H1 (cell line): ENCODE measurements at regions not wholly inside any gene's neighbourhood (a gene's known extent, or its start where the extent isn't known, plus 50 kb on each side); places are given as distances from the start of the nearest gene placed in this dataset.
"Not testable (repeated sequence)": the region's sequence is repeated elsewhere in the genome, so short reads cannot be mapped to it uniquely, and the experiment has no call there.

Source experiments
- CTCF ChIA-PET: fragments of 300-600 bp; sonication (Branson Sonifier 250); formaldehyde crosslinking; loops from one replicate; lab custom pipeline; 2021; ENCODE audit not compliant: partially characterized antibody; lab: Charles Lee
- POLR2A ChIA-PET: fragments of 300-600 bp; sonication (Branson Sonifier 250); formaldehyde crosslinking; loops from one replicate; lab custom pipeline; 2021; ENCODE audit warnings: inconsistent platforms; ENCODE audit not compliant: partially characterized antibody; lab: Charles Lee
- DNase-seq, 2 experiments: peaks; one replicate each; pipeline versions ENCODE4 v3.0.0 to v3.0.0-alpha.2; 2010 to 2022; ENCODE audit warnings: low spot score in 2 of 2, low read depth in 1 of 2, mixed read lengths in 1 of 2
- FAIRE-seq: peaks from 2 replicates; lab custom pipeline; 2011; peaks lifted over from hg19 to GRCh38; lab: Jason Lieb, UNC
- H2AFZ ChIP-seq: 2 replicates; pipeline ENCODE4 v1.8.1; 2012; ENCODE audit warnings: low read length, inconsistent platforms
- H2AK5ac ChIP-seq: 2 replicates; pipeline ENCODE4 v1.6.1; 2013; ENCODE audit warnings: low read depth, low read length
- H2BK120ac ChIP-seq: replicated peaks from 2 replicates; pipeline ENCODE3; 2013; ENCODE audit warnings: low read depth, low read length, inconsistent platforms
- H2BK12ac ChIP-seq: 2 replicates; pipeline ENCODE4 v1.6.1; 2013; ENCODE audit warnings: low read depth, low read length
- H2BK15ac ChIP-seq: 2 replicates; pipeline ENCODE4 v1.6.1; 2013; ENCODE audit warnings: low read length
- H2BK20ac ChIP-seq: 2 replicates; pipeline ENCODE4 v1.6.1; 2013; ENCODE audit warnings: low read length
- H2BK5ac ChIP-seq: 2 replicates; pipeline ENCODE4 v1.6.1; 2013; ENCODE audit warnings: low read depth, low read length
- H3K14ac ChIP-seq: 2 replicates; pipeline ENCODE4 v1.6.1; 2013; ENCODE audit warnings: inconsistent platforms; ENCODE audit not compliant: insufficient read length
- H3K18ac ChIP-seq: 2 replicates; pipeline ENCODE4 v1.6.1; 2013; ENCODE audit warnings: low read length; ENCODE audit errors: extremely low read depth
- H3K23ac ChIP-seq: 2 replicates; pipeline ENCODE4 v1.6.1; 2013; ENCODE audit warnings: inconsistent platforms; ENCODE audit not compliant: insufficient read length
- H3K23me2 ChIP-seq: 2 replicates; pipeline ENCODE4 v1.6.1; 2013; ENCODE audit warnings: low read depth, low read length
- H3K27ac ChIP-seq: 2 replicates; pipeline ENCODE4 v1.6.1; 2011; ENCODE audit warnings: low read depth, low read length, inconsistent platforms
- H3K27me3 ChIP-seq, 4 experiments: replicated peaks in 1 of 4; 1 replicate in 1 of 4; 2 replicates in 3 of 4; pipeline versions ENCODE4 v1.6.1 to v1.8.1; 2011 to 2013; ENCODE audit warnings: low read length in 3 of 4, mild to moderate bottlenecking in 3 of 4, inconsistent platforms in 2 of 4, mixed read lengths in 2 of 4, moderate library complexity in 1 of 4; ENCODE audit not compliant: control insufficient read depth in 3 of 4, insufficient read depth in 3 of 4; ENCODE audit errors: extremely low read depth in 1 of 4
- H3K36me3 ChIP-seq, 4 experiments: 2 replicates each; pipeline versions ENCODE4 v1.6.1 to v1.8.1; 2011 to 2013; ENCODE audit warnings: mild to moderate bottlenecking in 4 of 4, low read length in 3 of 4, moderate library complexity in 2 of 4, control low read depth in 1 of 4, inconsistent platforms in 1 of 4; ENCODE audit not compliant: insufficient read depth in 4 of 4, control insufficient read depth in 2 of 4
- H3K4ac ChIP-seq: replicated peaks from 2 replicates; pipeline ENCODE3; 2013; ENCODE audit warnings: low read length, low read depth, mixed read lengths, inconsistent platforms; ENCODE audit not compliant: insufficient read length
- H3K4me1 ChIP-seq, 4 experiments: replicated peaks in 1 of 4; 1 replicate in 1 of 4; 2 replicates in 3 of 4; pipeline versions ENCODE4 v1.6.1 to v1.8.1; 2011 to 2013; ENCODE audit warnings: low read length in 3 of 4, inconsistent platforms in 2 of 4, mixed read lengths in 1 of 4; ENCODE audit not compliant: insufficient read depth in 4 of 4, control insufficient read depth in 3 of 4
- H3K4me2 ChIP-seq, 2 experiments: 2 replicates each; pipeline versions ENCODE4 v1.6.1 to v1.8.1; 2011 to 2013; ENCODE audit warnings: low read depth in 2 of 2, low read length in 2 of 2, control low read depth in 1 of 2, inconsistent platforms in 1 of 2, mild to moderate bottlenecking in 1 of 2; ENCODE audit not compliant: insufficient read depth in 1 of 2
- H3K4me3 ChIP-seq, 4 experiments: fragments of 200-600, 300-600 bp in 1 of 4; sonication (generic), shearing (Covaris generic), sonication (Bioruptor Twin) in 1 of 4; 2 replicates each; pipeline versions ENCODE4 v1.5.1 to v1.8.1; 2011 to 2016; ENCODE audit warnings: low read length in 4 of 4, low read depth in 3 of 4, control low read depth in 2 of 4, inconsistent platforms in 2 of 4, mild to moderate bottlenecking in 2 of 4, mixed read lengths in 1 of 4, moderate library complexity in 1 of 4; ENCODE audit not compliant: insufficient read depth in 2 of 4; ENCODE audit errors: extremely low read depth in 1 of 4
- H3K56ac ChIP-seq: replicated peaks from 2 replicates; pipeline ENCODE3; 2013; ENCODE audit warnings: low read depth, mild to moderate bottlenecking, mixed read lengths, low read length, inconsistent platforms; ENCODE audit not compliant: insufficient read length
- H3K79me1 ChIP-seq: 2 replicates; pipeline ENCODE4 v1.6.1; 2013; ENCODE audit warnings: low read depth, low read length, control low read depth
- H3K79me2 ChIP-seq, 2 experiments: 2 replicates each; pipeline versions ENCODE4 v1.6.1 to v1.8.1; 2012 to 2013; ENCODE audit warnings: low read length in 2 of 2, mild to moderate bottlenecking in 2 of 2, inconsistent platforms in 1 of 2; ENCODE audit not compliant: insufficient read depth in 2 of 2, control insufficient read depth in 1 of 2
- H3K9ac ChIP-seq, 4 experiments: replicated peaks in 1 of 4; 1 replicate in 1 of 4; 2 replicates in 3 of 4; pipeline versions ENCODE4 v1.6.1 to v1.8.1; 2011 to 2013; ENCODE audit warnings: low read depth in 3 of 4, low read length in 3 of 4, control low read depth in 2 of 4, mild to moderate bottlenecking in 2 of 4, moderate library complexity in 2 of 4, inconsistent platforms in 1 of 4; ENCODE audit errors: extremely low read depth in 1 of 4
- H3K9me3 ChIP-seq, 2 experiments: 2 replicates each; pipeline versions ENCODE4 v1.6.1 to v1.8.1; 2012 to 2013; ENCODE audit warnings: mild to moderate bottlenecking in 2 of 2, moderate library complexity in 2 of 2, control low read depth in 1 of 2, inconsistent platforms in 1 of 2, low read depth in 1 of 2, low read length in 1 of 2, mixed read lengths in 1 of 2; ENCODE audit not compliant: insufficient read depth in 2 of 2
- H4K20me1 ChIP-seq, 2 experiments: replicated peaks in 1 of 2; 2 replicates each; pipeline versions ENCODE3 to v1.8.1; 2011 to 2013; ENCODE audit warnings: inconsistent platforms in 2 of 2, low read length in 2 of 2, mild to moderate bottlenecking in 1 of 2; ENCODE audit not compliant: insufficient read depth in 2 of 2, control insufficient read depth in 1 of 2
- H4K5ac ChIP-seq: 2 replicates; pipeline ENCODE4 v1.6.1; 2013; ENCODE audit warnings: low read length, low read depth, mixed read lengths, inconsistent platforms; ENCODE audit not compliant: insufficient read length
- H4K8ac ChIP-seq: 2 replicates; pipeline ENCODE4 v1.8.0; 2013; ENCODE audit warnings: mild to moderate bottlenecking, moderate library complexity, low read length, inconsistent platforms; ENCODE audit not compliant: insufficient read depth; ENCODE audit errors: extremely low read depth
- H4K91ac ChIP-seq: replicated peaks from 2 replicates; pipeline ENCODE3; 2013; ENCODE audit warnings: low read length, mixed read lengths, inconsistent platforms; ENCODE audit not compliant: insufficient read length
- WGBS, 2 experiments: shearing (Covaris generic) in 1 of 2; methylation state at CpG; one replicate each; pipeline versions ENCODE4 v1.1.6 to v1.1.7; 2013 to 2015; ENCODE audit warnings: low lambda C conversion rate in 2 of 2, mixed read lengths in 2 of 2, inconsistent platforms in 1 of 2, low coverage in 1 of 2, missing lambda C conversion rate in 1 of 2; ENCODE audit not compliant: insufficient replicate concordance in 2 of 2, insufficient coverage in 1 of 2, insufficient read length in 1 of 2; ENCODE audit errors: extremely low coverage in 1 of 2, missing lambda C conversion rate in 1 of 2; 5-methylcytosine and 5-hydroxymethylcytosine counted together

GRCh38 chr16:46384285-46385061, 236.7 kb downstream of the SHCBP1 start:
- H3K14ac ChIP-seq, H4K20me1 ChIP-seq, H2BK5ac ChIP-seq, H3K23me2 ChIP-seq, H4K5ac ChIP-seq, H2BK20ac ChIP-seq, H3K27ac ChIP-seq, POLR2A ChIA-PET, H4K8ac ChIP-seq, H3K79me2 ChIP-seq, H3K4me1 ChIP-seq, H3K4ac ChIP-seq, H2BK120ac ChIP-seq, H4K91ac ChIP-seq, H2BK12ac ChIP-seq, CTCF ChIA-PET, H3K4me3 ChIP-seq, H3K56ac ChIP-seq, H3K4me2 ChIP-seq, FAIRE-seq, H2AFZ ChIP-seq, H2AK5ac ChIP-seq, H3K18ac ChIP-seq, H3K9ac ChIP-seq, H3K23ac ChIP-seq, H3K79me1 ChIP-seq, H3K36me3 ChIP-seq, H2BK15ac ChIP-seq, H3K27me3 ChIP-seq: not testable (repeated sequence)
- DNase-seq, result peak in 1 of 2 experiments; percentile 48
- 84% methylated on average over 37 of the region's 37 CpGs; no CpG with 5 or more reads in 1 of the 2 experiments for WGBS, 2 experiments
- H3K9me3 ChIP-seq, result peaks cover 10 to 34% of the 10 kb centered on the region in 2 experiments; a peak in 3 of 4 replicates

GRCh38 chr16:46383581-46383980, 237.6 kb downstream of the SHCBP1 start:
- H2AFZ ChIP-seq, H3K18ac ChIP-seq, H2BK12ac ChIP-seq, H3K23me2 ChIP-seq, H2BK120ac ChIP-seq, H2BK5ac ChIP-seq, FAIRE-seq, H3K27me3 ChIP-seq, H3K79me2 ChIP-seq, H3K36me3 ChIP-seq, H4K8ac ChIP-seq, H3K27ac ChIP-seq, H4K5ac ChIP-seq, H4K91ac ChIP-seq, H2BK20ac ChIP-seq, H3K4me3 ChIP-seq, H2BK15ac ChIP-seq, CTCF ChIA-PET, H3K9ac ChIP-seq, H3K4ac ChIP-seq, H3K4me2 ChIP-seq, H3K14ac ChIP-seq, DNase-seq, H4K20me1 ChIP-seq, H3K56ac ChIP-seq, H3K79me1 ChIP-seq, H3K4me1 ChIP-seq, H2AK5ac ChIP-seq, H3K23ac ChIP-seq, POLR2A ChIA-PET: not testable (repeated sequence)
- WGBS, 2 experiments, result 82% methylated on average over 16 of the region's 16 CpGs; no CpG with 5 or more reads in 1 of the 2 experiments
- peaks cover 8 to 30% of the 10 kb centered on the region in 2 experiments; a peak in 3 of 4 replicates for H3K9me3 ChIP-seq
